SK-N-SH (cell line): ENCODE measurements at regions not wholly inside any gene's neighbourhood (a gene's known extent, or its start where the extent isn't known, plus 50 kb on each side); places are given as distances from the start of the nearest gene placed in this dataset.

Experiments used
- CTCF ChIA-PET: fragments of 300-600, 350-600 bp; formaldehyde crosslinking; extraction: SDS; loops from one replicate; lab custom pipeline; 2021; lab: Yijun Ruan, JAX
- POLR2A ChIA-PET: fragments of 350-600 bp; sonication (Branson Sonifier 250); formaldehyde crosslinking; extraction: SDS; loops from one replicate; lab custom pipeline; 2020; ENCODE audit warnings: antibody characterized with exemption, inconsistent platforms; lab: Yijun Ruan, JAX
- DNase-seq: peaks from one replicate; pipeline ENCODE4 v3.0.0; 2012
- H2AFZ ChIP-seq: fragments of 200-600 bp; sonication (generic); 2 replicates; pipeline ENCODE4 v1.8.1; 2016; ENCODE audit warnings: antibody characterized with exemption, mild to moderate bottlenecking, low read depth
- H3F3A ChIP-seq: fragments of 200-600 bp; sonication (generic); replicated peaks from 2 replicates; pipeline ENCODE3; 2016; ENCODE audit warnings: antibody characterized with exemption, mild to moderate bottlenecking; ENCODE audit not compliant: insufficient read depth
- H3K27ac ChIP-seq, 2 experiments: fragments of 200-500 bp in 1 of 2; fragments of 200-600 bp in 1 of 2; sonication (Bioruptor generic) in 1 of 2; sonication (generic), shearing (Covaris generic) in 1 of 2; 2 replicates each; pipeline versions ENCODE4 v1.5.1 to v1.6.1; 2014 to 2016; ENCODE audit warnings: low read depth in 2 of 2, inconsistent platforms in 1 of 2, low read length in 1 of 2, mild to moderate bottlenecking in 1 of 2, mixed read lengths in 1 of 2
- H3K27me3 ChIP-seq: fragments of 200-600 bp; sonication (generic), shearing (Covaris generic); 2 replicates; pipeline ENCODE4 v1.6.1; 2016; ENCODE audit warnings: mixed run types; ENCODE audit not compliant: insufficient read depth
- H3K36me3 ChIP-seq, 2 experiments: fragments of 200-500 bp in 1 of 2; fragments of 200-600 bp in 1 of 2; sonication (Bioruptor generic) in 1 of 2; sonication (generic) in 1 of 2; replicated peaks in 1 of 2; 2 replicates each; pipeline versions ENCODE3 to v1.5.1; 2014 to 2016; ENCODE audit warnings: low read length in 1 of 2, mild to moderate bottlenecking in 1 of 2; ENCODE audit not compliant: insufficient read depth in 2 of 2, control insufficient read depth in 1 of 2
- H3K4me1 ChIP-seq, 2 experiments: fragments of 200-500 bp in 1 of 2; fragments of 200-600 bp in 1 of 2; sonication (Bioruptor generic) in 1 of 2; sonication (generic), shearing (Covaris generic) in 1 of 2; 2 replicates each; pipeline versions ENCODE4 v1.5.1 to v1.6.1; 2014 to 2016; ENCODE audit warnings: low read depth in 1 of 2, low read length in 1 of 2, mixed run types in 1 of 2; ENCODE audit not compliant: insufficient read depth in 2 of 2, control insufficient read depth in 1 of 2
- H3K4me2 ChIP-seq: fragments of 200-600 bp; sonication (generic), shearing (Covaris generic); 2 replicates; pipeline ENCODE4 v1.6.1; 2017; ENCODE audit warnings: mixed run types
- H3K4me3 ChIP-seq, 2 experiments: fragments of 200-500 bp in 1 of 2; fragments of 200-600 bp in 1 of 2; sonication (Bioruptor generic) in 1 of 2; sonication (generic), shearing (Covaris generic) in 1 of 2; 2 replicates each; pipeline versions ENCODE4 v1.5.1 to v1.8.1; 2014 to 2016; ENCODE audit warnings: low read depth in 2 of 2, inconsistent platforms in 1 of 2, low read length in 1 of 2, mild to moderate bottlenecking in 1 of 2, mixed read lengths in 1 of 2, moderate library complexity in 1 of 2
- H3K79me2 ChIP-seq: fragments of 200-600 bp; sonication (generic); 2 replicates; pipeline ENCODE4 v1.8.1; 2017; ENCODE audit warnings: mild to moderate bottlenecking; ENCODE audit not compliant: insufficient read depth
- H3K9ac ChIP-seq: fragments of 200-600 bp; sonication (generic); 2 replicates; pipeline ENCODE4 v1.6.1; 2017; ENCODE audit warnings: mixed run types
- H3K9me2 ChIP-seq: fragments of 200-600 bp; sonication (generic); 2 replicates; pipeline ENCODE4 v1.6.1; 2017; ENCODE audit warnings: mixed run types
- H3K9me3 ChIP-seq: fragments of 200-600 bp; sonication (generic); 2 replicates; pipeline ENCODE4 v1.6.1; 2017; ENCODE audit warnings: mixed run types, mild to moderate bottlenecking, moderate library complexity
- H4K20me1 ChIP-seq: fragments of 200-600 bp; sonication (generic); 2 replicates; pipeline ENCODE4 v1.6.1; 2017; ENCODE audit warnings: mild to moderate bottlenecking, mixed run types; ENCODE audit not compliant: insufficient read depth
- ELF1 ChIP-seq: IDR thresholded peaks from 2 replicates; pipeline ENCODE4 v1.4.0; 2012
- EP300 ChIP-seq, 2 experiments: IDR thresholded peaks; 2 replicates each; pipeline versions ENCODE4 v1.4.0 to v1.6.1; 2012; ENCODE audit warnings: borderline replicate concordance in 1 of 2, low read depth in 1 of 2, low read length in 1 of 2
- FOXJ3 ChIP-seq: sonication (generic); formaldehyde crosslinking; IDR thresholded peaks from 2 replicates; pipeline ENCODE4 v1.5.1; 2020; ENCODE audit warnings: mild to moderate bottlenecking, missing genetic modification reagents
- GATA2 ChIP-seq: sonication (generic); formaldehyde crosslinking; IDR thresholded peaks from 2 replicates; pipeline ENCODE4 v1.5.0; 2020; ENCODE audit warnings: mild to moderate bottlenecking, missing genetic modification reagents
- JUND ChIP-seq: IDR thresholded peaks from 2 replicates; pipeline ENCODE4 v1.4.0; 2012
- MXI1 ChIP-seq: IDR thresholded peaks from 2 replicates; pipeline ENCODE4 v1.6.1; 2012; ENCODE audit warnings: mild to moderate bottlenecking, low read depth, low read length, improper control_type of control experiment
- NFIC ChIP-seq: IDR thresholded peaks from 2 replicates; pipeline ENCODE4 v1.4.0; 2012; ENCODE audit warnings: borderline replicate concordance
- RXRA ChIP-seq: IDR thresholded peaks from 2 replicates; pipeline ENCODE4 v1.4.0; 2012; ENCODE audit warnings: low read depth, mild to moderate bottlenecking, borderline replicate concordance
- TEAD4 ChIP-seq: IDR thresholded peaks from 2 replicates; pipeline ENCODE4 v1.4.0; 2012; ENCODE audit warnings: mild to moderate bottlenecking, borderline replicate concordance; ENCODE audit not compliant: insufficient read depth
- YY1 ChIP-seq: IDR thresholded peaks from 2 replicates; pipeline ENCODE4 v1.4.0; 2012; ENCODE audit warnings: low read depth, mild to moderate bottlenecking
- WGBS: methylation state at CpG from one replicate; pipeline ENCODE4 v1.1.6; 2017; ENCODE audit warnings: low lambda C conversion rate; 5-methylcytosine and 5-hydroxymethylcytosine counted together
- TF ChIP-seq, protein P1 (sequence below): IDR thresholded peaks from 2 replicates; pipeline ENCODE4 v1.6.1; 2012; ENCODE audit warnings: mild to moderate bottlenecking, low read depth, low read length, moderate library complexity
- TF ChIP-seq, protein P2 (sequence below): fragments of 200-600 bp; sonication (generic); IDR thresholded peaks from 2 replicates; pipeline ENCODE4 v1.6.1; 2017; ENCODE audit warnings: antibody characterized with exemption, mild to moderate bottlenecking, moderate library complexity
- TF ChIP-seq, protein P3 (sequence below): IDR thresholded peaks from 2 replicates; pipeline ENCODE4 v1.4.0; 2012; ENCODE audit warnings: low read depth, borderline replicate concordance
- TF ChIP-seq, protein P4 (sequence below): IDR thresholded peaks from 2 replicates; pipeline ENCODE4 v1.4.0; 2012; ENCODE audit warnings: low read depth, borderline replicate concordance
- TF ChIP-seq, protein P5 (sequence below): fragments of 150-350 bp; IDR thresholded peaks from 2 replicates; pipeline ENCODE4 v1.6.1; 2016; ENCODE audit warnings: mild to moderate bottlenecking, low read depth, low read length

DNA sequence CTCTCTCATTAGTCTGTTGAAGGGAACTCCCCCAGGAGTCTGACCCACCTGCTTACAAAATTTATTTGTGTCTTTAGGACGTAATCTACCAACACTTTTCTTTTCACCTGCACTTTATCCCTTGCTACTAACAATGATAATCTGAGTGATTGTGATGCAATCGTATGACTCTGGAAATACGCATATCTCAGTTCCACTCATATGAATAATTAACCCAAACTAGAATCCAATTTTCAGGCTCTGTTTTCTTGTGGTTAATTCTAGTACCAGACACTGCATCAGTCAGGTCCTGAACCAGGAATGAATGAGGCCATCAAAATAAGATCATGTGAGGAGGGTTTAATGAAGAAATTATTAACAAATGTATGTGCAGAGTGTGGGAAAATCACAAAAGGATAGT lies 158.4 kb upstream of the SRD5A2 start:
- no peaks in the 10 kb centered on the region for H3K4me1 ChIP-seq
- no peaks in the 10 kb centered on the region for H3F3A ChIP-seq
- no peaks in the 10 kb centered on the region for H3K79me2 ChIP-seq
- ChIA-PET CTCF (interaction anchor here (1.2 kb wide), 1 partner anchor 10 kb away, joined by 4 read pairs; no protein-coding TSS in a partner anchor), POLR2A (no interaction called here)
- no peak overlapping the region for H3K9ac ChIP-seq
- no peaks in the 10 kb centered on the region for H3K9me3 ChIP-seq
- no peak overlapping the region for H2AFZ ChIP-seq
- no peaks in the 10 kb centered on the region for H4K20me1 ChIP-seq
- 19% methylated on average over 3 of the region's 3 CpGs for WGBS
- no peaks in the 10 kb centered on the region for H3K9me2 ChIP-seq
- no peak overlapping the region for H3K27ac ChIP-seq
- H3K27me3 ChIP-seq: no peaks in the 10 kb centered on the region
- no peaks in the 10 kb centered on the region for H3K36me3 ChIP-seq
- H3K4me3 ChIP-seq: no peak overlapping the region
- no peak for DNase-seq
- TF ChIP-seq, protein P1, sequence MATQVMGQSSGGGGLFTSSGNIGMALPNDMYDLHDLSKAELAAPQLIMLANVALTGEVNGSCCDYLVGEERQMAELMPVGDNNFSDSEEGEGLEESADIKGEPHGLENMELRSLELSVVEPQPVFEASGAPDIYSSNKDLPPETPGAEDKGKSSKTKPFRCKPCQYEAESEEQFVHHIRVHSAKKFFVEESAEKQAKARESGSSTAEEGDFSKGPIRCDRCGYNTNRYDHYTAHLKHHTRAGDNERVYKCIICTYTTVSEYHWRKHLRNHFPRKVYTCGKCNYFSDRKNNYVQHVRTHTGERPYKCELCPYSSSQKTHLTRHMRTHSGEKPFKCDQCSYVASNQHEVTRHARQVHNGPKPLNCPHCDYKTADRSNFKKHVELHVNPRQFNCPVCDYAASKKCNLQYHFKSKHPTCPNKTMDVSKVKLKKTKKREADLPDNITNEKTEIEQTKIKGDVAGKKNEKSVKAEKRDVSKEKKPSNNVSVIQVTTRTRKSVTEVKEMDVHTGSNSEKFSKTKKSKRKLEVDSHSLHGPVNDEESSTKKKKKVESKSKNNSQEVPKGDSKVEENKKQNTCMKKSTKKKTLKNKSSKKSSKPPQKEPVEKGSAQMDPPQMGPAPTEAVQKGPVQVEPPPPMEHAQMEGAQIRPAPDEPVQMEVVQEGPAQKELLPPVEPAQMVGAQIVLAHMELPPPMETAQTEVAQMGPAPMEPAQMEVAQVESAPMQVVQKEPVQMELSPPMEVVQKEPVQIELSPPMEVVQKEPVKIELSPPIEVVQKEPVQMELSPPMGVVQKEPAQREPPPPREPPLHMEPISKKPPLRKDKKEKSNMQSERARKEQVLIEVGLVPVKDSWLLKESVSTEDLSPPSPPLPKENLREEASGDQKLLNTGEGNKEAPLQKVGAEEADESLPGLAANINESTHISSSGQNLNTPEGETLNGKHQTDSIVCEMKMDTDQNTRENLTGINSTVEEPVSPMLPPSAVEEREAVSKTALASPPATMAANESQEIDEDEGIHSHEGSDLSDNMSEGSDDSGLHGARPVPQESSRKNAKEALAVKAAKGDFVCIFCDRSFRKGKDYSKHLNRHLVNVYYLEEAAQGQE: no peak
- TF ChIP-seq, protein P2, sequence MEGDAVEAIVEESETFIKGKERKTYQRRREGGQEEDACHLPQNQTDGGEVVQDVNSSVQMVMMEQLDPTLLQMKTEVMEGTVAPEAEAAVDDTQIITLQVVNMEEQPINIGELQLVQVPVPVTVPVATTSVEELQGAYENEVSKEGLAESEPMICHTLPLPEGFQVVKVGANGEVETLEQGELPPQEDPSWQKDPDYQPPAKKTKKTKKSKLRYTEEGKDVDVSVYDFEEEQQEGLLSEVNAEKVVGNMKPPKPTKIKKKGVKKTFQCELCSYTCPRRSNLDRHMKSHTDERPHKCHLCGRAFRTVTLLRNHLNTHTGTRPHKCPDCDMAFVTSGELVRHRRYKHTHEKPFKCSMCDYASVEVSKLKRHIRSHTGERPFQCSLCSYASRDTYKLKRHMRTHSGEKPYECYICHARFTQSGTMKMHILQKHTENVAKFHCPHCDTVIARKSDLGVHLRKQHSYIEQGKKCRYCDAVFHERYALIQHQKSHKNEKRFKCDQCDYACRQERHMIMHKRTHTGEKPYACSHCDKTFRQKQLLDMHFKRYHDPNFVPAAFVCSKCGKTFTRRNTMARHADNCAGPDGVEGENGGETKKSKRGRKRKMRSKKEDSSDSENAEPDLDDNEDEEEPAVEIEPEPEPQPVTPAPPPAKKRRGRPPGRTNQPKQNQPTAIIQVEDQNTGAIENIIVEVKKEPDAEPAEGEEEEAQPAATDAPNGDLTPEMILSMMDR: no peak
- TF ChIP-seq TEAD4 (no peak), NFIC (no peak), MXI1 (no peak), YY1 (no peak), ELF1 (no peak), RXRA (no peak), EP300 (IDR thresholded peaks at IDR 0.05; ENCODE audit: borderline replicate concordance in 1 of 2, low read depth in 1 of 2, low read length in 1 of 2) (no peak), GATA2 (CRISPR knock-in tag) (no peak), FOXJ3 (CRISPR knock-in tag) (no peak), JUND (no peak)
- TF ChIP-seq, protein P3, sequence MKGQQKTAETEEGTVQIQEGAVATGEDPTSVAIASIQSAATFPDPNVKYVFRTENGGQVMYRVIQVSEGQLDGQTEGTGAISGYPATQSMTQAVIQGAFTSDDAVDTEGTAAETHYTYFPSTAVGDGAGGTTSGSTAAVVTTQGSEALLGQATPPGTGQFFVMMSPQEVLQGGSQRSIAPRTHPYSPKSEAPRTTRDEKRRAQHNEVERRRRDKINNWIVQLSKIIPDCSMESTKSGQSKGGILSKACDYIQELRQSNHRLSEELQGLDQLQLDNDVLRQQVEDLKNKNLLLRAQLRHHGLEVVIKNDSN: no peak
- TF ChIP-seq, protein P4, sequence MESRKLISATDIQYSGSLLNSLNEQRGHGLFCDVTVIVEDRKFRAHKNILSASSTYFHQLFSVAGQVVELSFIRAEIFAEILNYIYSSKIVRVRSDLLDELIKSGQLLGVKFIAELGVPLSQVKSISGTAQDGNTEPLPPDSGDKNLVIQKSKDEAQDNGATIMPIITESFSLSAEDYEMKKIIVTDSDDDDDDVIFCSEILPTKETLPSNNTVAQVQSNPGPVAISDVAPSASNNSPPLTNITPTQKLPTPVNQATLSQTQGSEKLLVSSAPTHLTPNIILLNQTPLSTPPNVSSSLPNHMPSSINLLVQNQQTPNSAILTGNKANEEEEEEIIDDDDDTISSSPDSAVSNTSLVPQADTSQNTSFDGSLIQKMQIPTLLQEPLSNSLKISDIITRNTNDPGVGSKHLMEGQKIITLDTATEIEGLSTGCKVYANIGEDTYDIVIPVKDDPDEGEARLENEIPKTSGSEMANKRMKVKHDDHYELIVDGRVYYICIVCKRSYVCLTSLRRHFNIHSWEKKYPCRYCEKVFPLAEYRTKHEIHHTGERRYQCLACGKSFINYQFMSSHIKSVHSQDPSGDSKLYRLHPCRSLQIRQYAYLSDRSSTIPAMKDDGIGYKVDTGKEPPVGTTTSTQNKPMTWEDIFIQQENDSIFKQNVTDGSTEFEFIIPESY: no peak
- TF ChIP-seq, protein P5, sequence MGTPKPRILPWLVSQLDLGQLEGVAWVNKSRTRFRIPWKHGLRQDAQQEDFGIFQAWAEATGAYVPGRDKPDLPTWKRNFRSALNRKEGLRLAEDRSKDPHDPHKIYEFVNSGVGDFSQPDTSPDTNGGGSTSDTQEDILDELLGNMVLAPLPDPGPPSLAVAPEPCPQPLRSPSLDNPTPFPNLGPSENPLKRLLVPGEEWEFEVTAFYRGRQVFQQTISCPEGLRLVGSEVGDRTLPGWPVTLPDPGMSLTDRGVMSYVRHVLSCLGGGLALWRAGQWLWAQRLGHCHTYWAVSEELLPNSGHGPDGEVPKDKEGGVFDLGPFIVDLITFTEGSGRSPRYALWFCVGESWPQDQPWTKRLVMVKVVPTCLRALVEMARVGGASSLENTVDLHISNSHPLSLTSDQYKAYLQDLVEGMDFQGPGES: no peak
- TF ChIP-seq, all 33 proteins: peak for 0
- H3K4me2 ChIP-seq: no peak overlapping the region
